Thyroid gland (tissue), 4 donors: ENCODE measurements at regions not wholly inside any gene's neighbourhood (a gene's known extent, or its start where the extent isn't known, plus 50 kb on each side); places are given as distances from the start of the nearest gene placed in this dataset.

Experiments used
- DNase-seq, 2 donors: peaks; one replicate each; pipeline ENCODE4 v3.0.0-alpha.2; 2019
- H3K27ac ChIP-seq, 3 donors: fragments of 200-600 bp; sonication (generic); 1 replicate in 2 of 3; 2 replicates in 1 of 3; pipeline ENCODE4 v1.5.1; 2016 to 2019; ENCODE audit warnings: mild to moderate bottlenecking in 1 of 3, moderate library complexity in 1 of 3
- H3K27me3 ChIP-seq: fragments of 200-600 bp; sonication (generic); one replicate; pipeline ENCODE4 v1.5.1; 2019
- H3K36me3 ChIP-seq, 2 donors: fragments of 200-600 bp; sonication (generic); one replicate each; pipeline ENCODE4 v1.5.1; 2016 to 2019
- H3K4me1 ChIP-seq, 2 donors: fragments of 200-600 bp; sonication (generic); one replicate each; pipeline ENCODE4 v1.5.1; 2017 to 2019
- H3K4me3 ChIP-seq, 3 donors: fragments of 200-600 bp; sonication (generic); replicated peaks in 1 of 3; 1 replicate in 2 of 3; 2 replicates in 1 of 3; pipeline ENCODE4 v1.5.1; 2016; ENCODE audit warnings: mild to moderate bottlenecking in 1 of 3
- H3K9me3 ChIP-seq: fragments of 200-600 bp; sonication (generic); one replicate; pipeline ENCODE4 v1.5.1; 2017
- CTCF ChIP-seq, 6 experiments: fragments of 200-600 bp in 3 of 6; fragments of 450-650 bp in 3 of 6; sonication (generic) in 3 of 6; IDR thresholded peaks; one replicate each; pipeline ENCODE4 v1.5.1; 2016 to 2019; ENCODE audit warnings: antibody characterized with exemption in 6 of 6, mild to moderate bottlenecking in 2 of 6, inconsistent platforms in 1 of 6, moderate library complexity in 1 of 6
- POLR2A ChIP-seq, 2 donors: fragments of 450-650 bp; IDR thresholded peaks; one replicate each; pipeline ENCODE4 v1.6.1; 2017; ENCODE audit warnings: antibody characterized with exemption in 2 of 2, mild to moderate bottlenecking in 2 of 2, moderate library complexity in 1 of 2
- WGBS, 2 donors: methylation state at CpG; one replicate each; pipeline ENCODE4 v1.1.5; 2017; 5-methylcytosine and 5-hydroxymethylcytosine counted together
- intact Hi-C: fragments of 100-400 bp; cut with DNase I; formaldehyde crosslinking; loops from one replicate; pipeline ENCODE4 v1.15.1; 2023

- DNase-seq = no peak
- no peaks in the 10 kb centered on the region for H3K36me3 ChIP-seq
- no peaks in the 10 kb centered on the region for H3K9me3 ChIP-seq
- no peak overlapping the region for H3K4me3 ChIP-seq
- H3K4me1 ChIP-seq = no peaks in the 10 kb centered on the region
- no peak for TF ChIP-seq CTCF (IDR thresholded peaks at IDR 0.05)
- TF ChIP-seq POLR2A (IDR thresholded peaks at IDR 0.05) = no peak
- intact Hi-C loops = no loop called here
- WGBS, 2 donors = 86 to 92% methylated on average over 6 to 7 of the region's 7 CpGs
- no peaks in the 10 kb centered on the region for H3K27me3 ChIP-seq
- H3K27ac ChIP-seq = no peak overlapping the region
Measured at GRCh38 chr10:44064987-44065787, 319.7 kb downstream of the CXCL12 start.

GRCh38 chr10:44064317-44064716 is 320.6 kb downstream of the CXCL12 start:
- WGBS, 2 donors = 87 to 95% methylated on average over 7 to 8 of the region's 8 CpGs
- intact Hi-C loops = no loop called here
- Histone ChIP-seq H3K9me3 (no peaks in the 10 kb centered on the region), H3K36me3 (no peaks in the 10 kb centered on the region), H3K4me1 (no peaks in the 10 kb centered on the region), H3K27me3 (no peaks in the 10 kb centered on the region), H3K4me3 (no peak overlapping the region), H3K27ac (no peak overlapping the region)
- no peak for DNase-seq
- TF ChIP-seq CTCF (IDR thresholded peaks at IDR 0.05) (no peak), POLR2A (IDR thresholded peaks at IDR 0.05) (no peak)

- WGBS, 2 donors = 82 to 100% methylated on average over 1 to 2 of the region's 2 CpGs
- Histone ChIP-seq H3K27me3 (no peaks in the 10 kb centered on the region), H3K4me3 (no peak overlapping the region), H3K27ac (no peak overlapping the region), H3K4me1 (no peaks in the 10 kb centered on the region), H3K36me3 (no peaks in the 10 kb centered on the region), H3K9me3 (no peaks in the 10 kb centered on the region)
- no peak for DNase-seq
- TF ChIP-seq CTCF (IDR thresholded peaks at IDR 0.05) (no peak), POLR2A (IDR thresholded peaks at IDR 0.05) (no peak)
- intact Hi-C loops = no loop called here
Measured at GRCh38 chr10:44063686-44064085, 321.2 kb downstream of the CXCL12 start.

GRCh38 chr10:44060719-44061118 is 324.2 kb downstream of the CXCL12 start:
- no peak overlapping the region for H3K4me3 ChIP-seq
- H3K4me1 ChIP-seq = no peaks in the 10 kb centered on the region
- TF ChIP-seq POLR2A (IDR thresholded peaks at IDR 0.05) (no peak), CTCF (IDR thresholded peaks at IDR 0.05) (no peak)
- no peaks in the 10 kb centered on the region for H3K27me3 ChIP-seq
- DNase-seq = no peak
- intact Hi-C loops = no loop called here
- H3K36me3 ChIP-seq = no peaks in the 10 kb centered on the region
- no peaks in the 10 kb centered on the region for H3K9me3 ChIP-seq
- no peak overlapping the region for H3K27ac ChIP-seq
- WGBS, 2 donors = 40 to 56% methylated on average over 2 of the region's 2 CpGs

GRCh38 chr10:44060221-44060620 is 324.7 kb downstream of the CXCL12 start:
- Histone ChIP-seq H3K9me3 (no peaks in the 10 kb centered on the region), H3K36me3 (no peaks in the 10 kb centered on the region), H3K4me1 (no peaks in the 10 kb centered on the region), H3K27me3 (no peaks in the 10 kb centered on the region), H3K4me3 (no peak overlapping the region), H3K27ac (no peak overlapping the region)
- no peak for TF ChIP-seq CTCF (IDR thresholded peaks at IDR 0.05)
- TF ChIP-seq POLR2A (IDR thresholded peaks at IDR 0.05) = no peak
- no peak for DNase-seq
- intact Hi-C loops = no loop called here
- 34 to 35% methylated on average over 2 of the region's 2 CpGs for WGBS, 2 donors
